ENCODE measurements at regions not wholly inside any gene's neighbourhood (a gene's known extent, or its start where the extent isn't known, plus 50 kb on each side); places are given as distances from the start of the nearest gene placed in this dataset.
"Not testable (repeated sequence)": the region's sequence is repeated elsewhere in the genome, so short reads cannot be mapped to it uniquely, and the experiment has no call there.

DNA sequence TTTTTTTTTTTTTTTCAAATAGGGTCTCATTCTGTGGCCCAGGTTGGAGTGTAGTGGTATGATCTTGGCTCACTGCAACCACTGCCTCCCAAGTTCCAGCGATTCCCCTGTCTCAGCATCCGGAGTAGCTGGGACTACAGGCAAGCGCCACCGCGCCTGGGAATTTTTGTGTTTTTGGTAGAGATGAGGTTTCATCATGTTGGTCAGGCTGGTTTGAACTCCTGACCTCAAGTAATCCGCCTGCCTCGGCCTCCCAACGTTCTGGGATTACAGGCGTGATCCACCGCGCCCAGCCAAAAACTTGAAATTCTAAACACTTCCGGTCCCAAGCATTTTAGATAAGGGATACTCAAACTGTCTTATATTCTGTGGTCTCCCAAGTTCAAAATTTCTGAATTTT lies 718.9 kb upstream of the MEF2C start:
- DNase-seq, result no peak

DNA sequence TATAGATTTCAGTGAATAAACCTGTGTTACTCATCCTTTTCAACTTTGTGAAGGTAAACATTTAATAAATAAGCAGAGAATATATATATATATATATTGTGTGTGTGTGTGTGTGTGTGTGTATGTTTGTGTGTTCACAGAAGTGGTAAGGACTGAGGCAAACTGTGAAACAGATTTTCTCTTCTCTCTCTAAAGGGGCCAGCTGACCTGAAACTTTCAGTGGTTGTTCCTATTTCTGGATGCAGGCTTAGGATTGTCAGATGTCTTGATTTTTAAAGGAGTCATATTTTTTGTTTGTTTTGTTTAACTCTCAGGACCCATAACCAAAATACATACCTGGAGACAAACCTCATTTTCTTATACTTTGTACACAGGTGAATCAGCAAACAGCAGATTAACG lies 714.9 kb upstream of the MEF2C start:
- DNase-seq, result no peak

DNA sequence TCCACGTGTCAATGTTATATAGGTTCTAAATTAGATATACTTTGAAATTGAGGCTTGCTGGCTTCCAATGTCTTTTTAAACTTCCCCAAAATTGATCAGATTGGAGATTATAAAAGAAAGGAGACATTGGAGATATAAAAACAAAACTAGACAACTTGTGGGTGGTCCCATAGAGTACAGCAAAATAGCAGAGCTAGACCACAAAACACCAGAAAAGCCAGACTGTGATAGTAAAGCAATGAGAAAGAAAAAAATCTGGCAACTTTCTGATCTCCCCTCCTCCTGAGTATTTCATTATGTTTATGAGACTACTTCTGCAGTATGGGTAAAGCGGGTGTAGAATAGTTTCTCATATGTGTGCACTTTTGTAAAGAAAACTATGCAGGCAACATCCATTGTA lies 713.8 kb upstream of the MEF2C start:
- DNase-seq, result no peak

DNA sequence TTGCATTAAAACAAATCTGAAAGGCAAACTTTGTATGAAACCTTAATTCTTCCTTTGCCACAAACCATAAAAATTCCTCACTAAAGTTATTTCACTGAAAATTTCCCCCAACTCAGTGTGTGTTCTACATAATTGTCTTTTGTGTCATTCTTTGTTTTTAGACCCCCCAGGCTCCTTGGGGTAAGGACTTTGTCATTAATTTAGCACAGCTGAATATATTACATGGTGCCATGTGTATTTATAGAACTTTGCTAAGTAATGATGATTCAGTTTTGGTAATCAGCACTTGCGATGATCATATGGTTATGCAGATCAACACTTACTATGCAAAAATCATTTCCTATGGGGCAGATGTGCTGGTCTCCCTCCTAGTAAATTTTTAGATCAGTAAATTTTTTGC lies 712.1 kb upstream of the MEF2C start:
- no peak for DNase-seq

DNA sequence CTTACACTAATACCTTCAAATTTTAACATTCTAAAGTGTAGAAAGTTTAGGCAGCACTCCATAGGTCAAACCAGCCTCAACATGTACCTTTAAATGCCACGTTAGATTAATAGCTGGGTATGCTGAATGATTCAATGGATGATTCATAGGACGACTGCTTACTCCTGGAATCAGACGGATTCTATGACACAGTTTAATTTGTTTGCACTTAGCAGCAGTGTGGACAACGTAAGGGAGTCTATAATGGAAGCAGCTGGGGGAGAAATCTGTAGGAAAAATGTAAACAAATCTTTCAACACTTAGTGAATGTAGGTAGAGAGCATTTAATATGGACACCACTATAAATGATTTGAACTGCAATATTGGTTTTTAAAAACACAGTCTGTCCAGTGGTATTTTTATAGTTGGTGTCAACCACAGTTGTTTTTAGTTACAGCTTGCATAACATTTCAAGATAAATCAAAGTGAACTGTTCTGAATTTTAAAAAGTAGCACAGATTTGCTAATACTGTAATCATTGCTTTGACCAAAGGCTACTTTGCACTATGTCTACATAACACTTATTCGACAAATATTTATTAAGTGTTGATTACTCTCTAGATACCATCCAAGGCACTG lies 701.5 kb upstream of the MEF2C start:
- no peak for DNase-seq

DNA sequence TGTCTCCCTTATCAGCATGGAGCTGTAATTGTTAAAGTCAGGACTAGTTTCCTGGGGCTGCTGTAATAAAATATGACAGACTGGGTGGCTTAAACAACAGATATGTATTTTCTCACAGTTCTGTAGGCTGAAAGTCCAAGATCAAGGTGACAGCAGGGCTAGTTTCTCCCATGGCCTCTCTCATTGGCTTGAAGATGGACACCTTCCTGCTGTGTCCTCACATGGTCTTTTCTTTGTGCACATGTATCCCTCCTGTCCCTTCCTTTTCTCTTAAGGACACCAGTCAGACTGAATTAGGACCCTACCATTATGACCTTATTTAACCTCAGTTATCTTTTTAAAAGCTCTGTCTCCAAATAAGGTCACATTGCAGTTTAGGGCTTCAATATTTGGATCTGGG lies 700.5 kb upstream of the MEF2C start:
- no peak for DNase-seq

DNA sequence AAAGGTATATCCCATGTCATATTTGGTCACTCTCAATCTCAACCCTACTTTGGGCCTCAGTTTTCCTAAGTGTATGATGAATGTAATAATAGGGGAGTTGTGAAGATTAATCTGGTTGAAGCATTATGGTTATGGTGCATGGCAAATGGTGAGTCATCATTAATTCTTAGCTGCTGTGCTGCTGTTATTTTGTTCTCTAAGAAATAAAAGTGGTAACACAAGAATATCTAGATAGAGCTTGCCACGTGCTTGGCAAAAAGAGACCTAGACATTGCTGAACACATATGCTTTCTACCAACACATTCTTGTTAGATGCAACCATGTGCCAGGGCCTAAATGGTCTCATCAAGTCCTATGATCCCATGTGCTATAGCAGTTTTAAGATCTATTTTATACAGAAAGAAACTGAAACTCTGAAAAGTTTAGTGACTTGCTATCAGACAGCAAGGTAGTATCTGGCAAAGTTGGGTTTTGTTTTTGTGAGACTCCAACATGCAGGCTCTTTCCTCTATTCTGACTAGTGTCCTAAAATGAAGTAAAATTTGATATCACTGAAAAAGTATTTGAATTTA lies 699.9 kb upstream of the MEF2C start:
- DNase-seq, result no peak

DNA sequence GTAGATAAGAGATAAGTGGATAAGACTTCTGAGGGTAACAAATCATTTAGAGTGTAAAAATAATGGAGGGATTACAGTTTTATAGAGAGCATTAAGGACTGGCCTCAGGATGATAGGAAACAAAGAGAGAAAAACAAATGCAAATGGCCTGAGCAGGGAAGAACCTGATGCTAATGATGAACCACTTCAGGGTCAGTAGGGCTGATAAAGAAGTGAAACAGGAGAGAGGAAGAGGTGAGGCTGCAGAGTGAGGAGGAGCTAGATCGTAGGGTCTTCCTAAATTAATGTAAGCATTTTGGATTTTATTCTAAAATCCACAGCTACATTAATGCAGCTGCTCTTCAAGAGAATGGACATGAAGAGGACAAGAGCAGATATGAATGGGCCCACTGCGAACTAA lies 698.0 kb upstream of the MEF2C start:
- DNase-seq, result no peak

DNA sequence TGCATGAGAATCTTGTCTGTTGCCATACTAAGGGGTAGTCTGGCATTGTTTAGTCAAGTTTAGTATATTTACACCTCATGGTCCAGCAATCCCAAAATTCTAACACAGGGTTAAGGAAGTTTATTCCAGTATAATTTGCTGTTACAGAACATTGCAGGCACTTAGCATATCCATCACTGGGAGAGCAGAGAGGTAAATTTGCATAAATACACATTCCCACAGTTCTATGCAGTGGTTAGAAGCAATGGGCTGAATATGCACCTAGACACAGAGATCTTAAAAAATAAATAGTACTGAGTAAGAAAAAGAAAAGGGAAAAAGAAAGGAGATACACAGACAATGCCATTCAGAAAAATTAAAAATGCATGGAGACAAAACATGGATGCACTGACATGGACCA lies 692.3 kb upstream of the MEF2C start:
- no peak for DNase-seq

DNA sequence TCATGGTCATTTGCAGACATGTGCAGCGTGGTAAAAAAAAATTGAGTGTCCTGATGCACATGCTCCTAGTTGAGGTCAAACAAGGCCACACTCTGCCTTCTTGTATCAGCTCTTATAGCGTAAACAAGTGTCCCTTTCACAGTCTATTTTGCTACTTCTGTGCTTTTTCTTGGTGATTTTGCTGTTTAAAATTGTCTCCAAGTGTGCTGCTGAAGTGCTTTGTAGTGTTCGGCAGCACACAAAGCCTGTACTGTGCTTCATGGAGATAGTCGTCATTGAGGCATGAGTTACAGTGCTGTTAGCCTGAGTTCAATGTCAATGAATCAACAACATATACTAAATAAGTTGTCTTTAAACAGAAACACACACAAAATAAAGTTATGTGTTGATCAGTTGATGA lies 690.4 kb upstream of the MEF2C start:
- DNase-seq, result no peak

DNA sequence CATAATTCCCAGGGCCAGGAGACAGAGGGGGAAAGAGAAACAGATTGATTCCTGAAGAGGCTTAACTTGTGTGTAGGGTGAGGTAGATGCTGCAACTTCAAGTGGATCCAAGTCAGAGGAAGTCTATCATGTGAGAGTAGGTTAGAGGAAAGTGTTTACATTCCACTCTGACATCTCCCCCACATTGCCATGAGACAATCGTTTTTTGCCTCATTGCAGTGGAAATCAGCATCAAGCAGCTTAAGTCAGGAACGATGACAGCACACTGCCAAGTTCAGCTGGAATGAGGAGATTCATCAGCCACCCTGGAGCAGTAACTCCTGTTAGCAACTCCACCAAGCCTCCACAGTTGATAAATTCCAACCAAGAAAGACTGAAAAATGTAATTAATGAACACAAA lies 689.7 kb upstream of the MEF2C start:
- no peak for DNase-seq

DNA sequence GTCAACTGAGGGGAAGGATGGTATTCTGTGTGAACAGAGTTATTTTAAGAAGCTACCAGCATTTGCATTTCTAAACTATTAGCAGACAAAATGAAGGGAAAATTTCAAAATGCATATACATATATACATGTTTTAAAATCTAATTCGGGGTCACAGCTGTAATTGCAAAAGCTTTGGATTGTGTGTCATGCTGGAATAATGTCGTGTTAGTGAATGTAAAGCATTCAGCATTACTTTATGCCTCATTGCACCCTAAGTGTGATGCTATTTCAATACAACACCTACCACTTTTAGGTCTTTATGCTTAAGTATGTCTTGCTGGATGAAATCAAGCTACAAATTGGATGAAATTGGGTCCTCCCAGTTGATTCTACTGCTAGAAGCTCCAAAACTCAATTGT lies 687.6 kb upstream of the MEF2C start:
- no peak for DNase-seq

DNA sequence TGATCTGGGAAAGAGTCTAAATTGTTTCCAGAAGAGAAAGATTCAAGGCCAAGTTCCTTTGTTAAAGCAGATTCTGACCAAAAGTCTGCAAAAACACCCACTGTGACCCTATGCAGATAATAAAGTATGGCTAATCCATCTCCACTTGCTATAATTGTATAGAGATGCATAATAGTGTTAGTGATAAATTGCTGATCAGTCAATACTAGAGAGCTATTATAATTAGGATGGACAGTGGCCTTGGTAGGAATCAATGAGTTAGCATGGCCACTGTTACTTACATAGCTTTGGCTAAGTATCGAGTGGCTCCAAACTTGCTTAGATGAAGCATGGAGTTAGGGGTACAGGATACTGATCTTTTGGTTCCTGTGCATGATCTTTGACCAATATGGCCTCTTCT lies 683.4 kb upstream of the MEF2C start:
- DNase-seq, result no peak

DNA sequence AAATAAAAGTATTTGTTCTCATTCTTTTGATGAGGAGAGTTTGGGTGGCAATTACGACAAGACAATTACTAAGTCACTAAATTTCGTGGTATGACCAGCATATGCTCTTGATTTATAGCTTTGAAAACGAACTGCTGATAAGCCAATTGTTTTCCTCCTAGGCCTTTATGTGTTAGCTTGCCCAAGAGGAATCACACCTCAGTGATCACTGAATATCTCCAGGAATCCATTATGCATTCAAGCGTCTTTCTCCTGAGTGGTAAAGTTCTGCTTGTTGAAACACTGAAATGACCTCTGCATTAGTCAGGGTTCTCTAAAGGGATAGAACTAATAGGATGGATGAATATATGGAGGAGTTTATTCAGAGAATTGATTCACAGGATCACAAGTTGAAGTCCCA lies 677.7 kb upstream of the MEF2C start:
- no peak for DNase-seq

DNA sequence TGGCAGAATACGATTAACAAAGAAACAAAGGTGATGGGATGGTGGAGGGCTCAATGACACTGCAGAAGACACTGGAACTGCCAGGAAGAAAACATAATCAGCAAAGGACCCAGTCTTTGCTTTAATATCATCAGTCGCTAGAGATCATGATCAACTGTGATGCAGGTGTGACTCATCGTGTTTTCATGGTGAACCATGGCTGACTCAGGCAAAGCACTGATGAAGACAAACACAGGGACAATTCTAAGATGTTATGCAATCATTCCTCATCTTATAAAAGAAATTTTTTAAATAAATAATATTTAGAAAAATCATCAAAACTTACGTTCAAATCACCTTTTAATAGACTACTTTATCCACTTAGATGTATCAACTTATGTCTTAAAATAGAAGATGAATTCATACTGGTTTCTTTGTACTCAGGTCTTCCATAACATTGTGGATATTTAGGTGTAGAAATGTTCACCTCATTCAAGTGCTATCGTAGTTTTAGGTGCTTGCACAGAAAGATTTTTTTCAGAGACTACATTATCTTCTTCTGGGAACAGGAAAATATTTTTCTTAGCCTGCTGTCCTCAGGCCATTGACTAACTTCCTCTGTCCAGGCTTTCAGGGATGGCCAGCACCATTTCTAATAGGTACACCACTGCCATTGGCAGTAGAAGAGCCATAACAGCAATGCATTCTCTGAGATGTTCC lies 673.4 kb upstream of the MEF2C start:
- DNase-seq, result no peak

DNA sequence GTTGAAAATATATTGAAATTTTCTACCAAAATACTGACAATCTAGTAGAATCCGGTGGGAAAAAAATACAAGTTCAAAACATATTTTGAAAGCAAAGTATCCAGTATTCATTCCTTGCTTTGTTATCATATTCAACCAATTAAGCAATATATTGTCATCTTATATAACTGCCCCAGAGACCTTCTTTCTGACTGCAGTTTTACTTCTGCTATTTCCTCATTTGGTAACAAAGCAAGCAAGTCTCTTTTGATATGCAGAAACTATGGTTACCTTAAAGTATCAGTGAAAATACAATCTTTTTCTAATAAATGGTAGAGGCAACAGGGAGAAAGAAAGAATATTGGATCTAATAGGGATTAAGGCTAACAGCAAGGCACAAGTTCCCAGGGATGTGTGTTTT lies 663.7 kb upstream of the MEF2C start:
- DNase-seq, result no peak

DNA sequence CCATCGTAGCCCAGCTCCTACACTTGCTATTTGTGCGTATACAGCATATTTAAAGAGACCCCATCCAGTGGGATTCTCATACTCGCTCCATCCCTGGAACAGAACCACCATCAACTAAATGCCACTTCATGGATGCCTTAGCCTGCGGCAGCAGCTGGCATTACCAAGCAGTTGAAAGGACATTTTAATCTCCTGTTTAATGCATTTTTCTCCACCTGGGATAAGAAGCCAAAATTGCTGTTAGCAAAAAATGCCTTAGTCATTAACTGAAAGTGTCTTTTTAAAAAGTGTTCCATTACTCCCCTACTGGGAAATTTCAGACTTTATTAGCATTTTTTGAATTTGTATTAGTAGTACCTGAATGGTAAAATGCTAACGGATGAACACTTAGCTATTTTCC lies 662.6 kb upstream of the MEF2C start:
- no peak for DNase-seq

DNA sequence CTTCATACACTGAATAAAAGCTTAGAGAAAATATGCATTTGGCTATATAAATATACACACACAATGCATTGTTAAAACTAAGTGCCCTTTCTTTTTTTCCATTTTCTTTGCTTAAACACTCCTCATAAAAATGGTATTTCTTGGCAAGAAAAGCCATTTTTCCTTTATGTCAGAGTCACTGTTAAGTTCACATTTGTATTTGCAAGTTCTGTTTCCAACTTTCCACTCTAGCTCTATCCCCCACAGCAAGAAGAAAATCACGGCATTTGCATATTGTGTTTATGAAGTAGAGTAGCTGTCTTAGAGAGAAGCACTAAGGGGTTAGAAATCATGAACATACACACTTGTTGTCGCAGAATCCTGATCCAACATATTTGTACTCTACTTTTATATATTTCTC lies 662.1 kb upstream of the MEF2C start:
- DNase-seq, result no peak

DNA sequence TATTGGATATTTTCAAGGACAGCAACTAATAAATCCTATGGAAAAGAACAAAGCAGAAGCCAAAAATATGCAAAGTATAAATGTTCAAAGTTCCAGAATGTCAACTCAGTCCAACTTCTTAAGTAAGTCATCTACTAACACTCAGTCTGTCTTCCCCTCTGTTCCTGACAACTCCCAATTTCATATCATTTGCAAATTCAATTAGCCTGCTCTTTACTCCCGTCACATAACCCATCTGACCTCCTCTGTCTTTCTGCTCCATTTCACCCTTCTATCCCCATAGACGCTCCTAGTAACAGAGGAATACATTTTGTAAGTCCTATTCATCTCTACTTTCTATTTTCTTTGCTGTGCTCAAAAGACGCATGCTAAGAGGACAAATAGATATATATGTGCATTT lies 659.8 kb upstream of the MEF2C start:
- no peak for DNase-seq

DNA sequence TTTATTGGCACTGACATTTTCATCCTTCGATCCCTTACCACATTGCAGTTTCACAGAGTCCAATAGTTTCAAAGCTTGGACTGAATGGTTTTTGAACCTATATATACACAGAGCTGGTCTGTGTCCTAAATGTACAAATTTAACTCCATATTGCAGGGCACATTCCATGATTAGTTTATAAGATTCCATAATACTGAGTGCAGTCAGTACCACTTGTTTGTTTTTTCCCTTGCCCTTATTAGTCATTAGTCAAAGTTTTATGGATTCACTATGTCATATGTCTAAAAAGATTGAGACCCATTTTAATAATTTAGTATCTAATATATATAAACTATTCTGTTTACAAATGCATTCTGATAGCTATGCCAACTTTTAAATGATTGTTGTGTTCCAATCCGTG lies 654.8 kb upstream of the MEF2C start:
- no peak for DNase-seq

DNA sequence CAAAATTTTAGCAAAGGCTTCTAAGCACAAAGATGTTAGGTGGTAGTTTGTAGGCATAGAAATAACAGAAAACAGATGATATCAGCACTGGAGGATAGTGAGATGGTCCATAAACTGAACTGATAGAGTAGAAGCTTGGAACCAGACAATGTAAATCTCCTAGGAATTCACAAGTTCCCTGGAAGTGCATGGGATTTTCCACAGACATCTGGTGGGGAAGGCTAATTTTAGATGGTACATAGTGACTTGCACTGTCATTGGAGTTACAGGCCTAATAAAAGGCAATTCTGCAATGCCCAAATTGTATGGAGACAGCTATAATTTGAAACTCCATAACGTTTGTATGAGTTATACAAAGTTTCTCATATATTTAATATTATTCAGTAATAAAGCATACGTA lies 653.0 kb upstream of the MEF2C start:
- no peak for DNase-seq

DNA sequence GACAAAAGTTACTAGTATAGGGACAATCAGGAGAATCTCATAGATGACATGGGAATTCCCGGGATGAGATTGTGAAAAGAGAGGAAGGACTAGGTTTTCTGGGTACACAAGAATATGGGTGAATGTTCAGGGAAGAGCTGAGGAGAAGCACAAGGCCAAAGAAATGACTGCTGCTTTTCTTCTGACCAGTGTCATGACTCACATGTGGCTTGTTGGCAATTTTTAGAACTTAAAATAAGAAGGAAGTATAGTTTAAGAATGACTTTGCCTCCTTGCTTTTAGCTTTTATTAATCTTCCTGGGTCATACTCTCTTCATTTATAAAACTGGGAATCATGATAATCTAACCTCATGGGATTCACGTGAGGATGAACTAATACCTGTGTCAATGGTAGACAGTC lies 652.4 kb upstream of the MEF2C start:
- DNase-seq, result no peak

DNA sequence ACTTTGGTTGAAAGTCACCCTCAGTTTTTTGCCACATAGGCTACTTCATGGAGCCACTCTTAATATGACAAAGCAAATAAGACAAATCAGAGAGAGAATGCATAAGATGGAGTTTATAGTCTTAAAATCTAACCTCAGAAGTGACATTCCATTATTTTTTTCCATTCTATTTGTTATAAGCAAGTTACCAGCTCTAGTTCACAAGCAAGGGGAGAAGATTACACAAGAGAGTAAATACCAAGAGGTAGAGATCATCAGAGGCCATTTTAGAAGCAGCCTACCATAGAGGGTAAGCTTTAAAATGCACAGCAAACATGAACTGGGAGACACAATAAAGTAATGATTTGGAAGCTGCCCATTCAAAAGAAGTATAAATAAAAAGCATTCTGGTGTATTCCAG lies 651.3 kb upstream of the MEF2C start:
- no peak for DNase-seq

DNA sequence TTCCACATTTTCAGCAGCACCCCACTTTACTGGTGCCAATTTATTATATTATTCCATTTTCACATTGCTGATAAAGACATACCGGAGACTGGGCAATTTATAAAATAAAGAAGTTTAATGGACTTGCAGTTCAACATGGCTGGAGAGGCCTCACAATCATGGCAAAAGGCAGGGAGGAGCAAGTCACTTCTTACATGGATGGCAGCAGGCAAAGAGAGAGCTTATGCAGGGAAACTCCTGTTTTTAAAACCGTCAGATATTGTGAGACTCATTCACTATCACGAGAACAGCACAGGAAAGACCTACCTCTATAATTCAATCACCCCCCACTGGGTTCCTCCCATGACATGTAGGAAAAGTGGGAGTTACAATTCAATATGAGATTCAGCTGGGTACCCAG lies 641.8 kb upstream of the MEF2C start:
- DNase-seq, result no peak

DNA sequence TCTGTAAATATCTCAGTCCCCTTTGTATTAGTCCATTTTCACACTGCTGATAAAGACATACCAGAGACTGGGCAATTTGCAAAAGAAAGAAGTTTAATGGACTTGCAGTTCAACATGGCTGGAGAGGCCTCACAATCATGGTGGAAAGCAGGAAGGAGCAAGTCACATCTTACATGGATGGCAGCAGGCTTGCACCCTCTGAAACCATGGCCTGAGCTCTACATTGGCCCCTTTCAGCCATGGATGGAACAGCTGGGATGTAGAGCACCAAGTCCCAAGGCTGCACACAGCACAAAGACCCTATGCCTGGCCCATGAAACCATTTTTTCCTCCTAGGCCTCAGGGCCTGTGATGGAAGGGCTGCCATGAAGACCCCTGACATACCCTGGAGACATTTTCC lies 640.9 kb upstream of the MEF2C start:
- DNase-seq, result not testable (repeated sequence)

Data from activated CD4-positive, alpha-beta T cell treated with anti-CD3 and anti-CD28 coated beads, Interleukin-2, Interleukin-6, amounts not matched to agents 100 ng/mL and 50 ng/mL, durations not matched to agents 16 hours and 8 hours (primary cell).